Left ventricle myocardium inferior (tissue), 1 donor: ENCODE measurements at regions not wholly inside any gene's neighbourhood (a gene's known extent, or its start where the extent isn't known, plus 50 kb on each side); places are given as distances from the start of the nearest gene placed in this dataset.

Source experiments
- DNase-seq: peaks from one replicate; pipeline ENCODE4 v3.0.0-alpha.2; 2020
- H3K27ac ChIP-seq: fragments of 200-600 bp; replicated peaks from 2 replicates; pipeline ENCODE4 v1.8.0; 2021
- H3K27me3 ChIP-seq: fragments of 200-600 bp; 2 replicates; pipeline ENCODE4 v1.8.0; 2021; ENCODE audit warnings: low read depth
- H3K36me3 ChIP-seq: fragments of 200-600 bp; 2 replicates; pipeline ENCODE4 v1.8.0; 2021
- H3K4me1 ChIP-seq: fragments of 200-600 bp; 2 replicates; pipeline ENCODE4 v1.8.0; 2021
- H3K4me3 ChIP-seq: fragments of 200-600 bp; 2 replicates; pipeline ENCODE4 v1.8.0; 2021; ENCODE audit warnings: mild to moderate bottlenecking, moderate library complexity
- H3K9me3 ChIP-seq: fragments of 200-600 bp; replicated peaks from 2 replicates; pipeline ENCODE4 v1.8.0; 2021
- CTCF ChIP-seq: fragments of 200-600 bp; IDR thresholded peaks from 2 replicates; pipeline ENCODE4 v1.8.0; 2021; ENCODE audit warnings: antibody characterized with exemption, mild to moderate bottlenecking, borderline replicate concordance
- intact Hi-C: fragments of 100-400 bp; cut with micrococcal nuclease; formaldehyde crosslinking; loops from one replicate; pipeline ENCODE4 v1.11.0; 2022
- donor health status: DM: no; HTN: yes; CAD: no; lungs with severe emphysema.

- no peak for TF ChIP-seq CTCF
- H3K4me3 ChIP-seq: no peak overlapping the region
- no peaks in the 10 kb centered on the region for H3K4me1 ChIP-seq
- no peak overlapping the region for H3K27ac ChIP-seq
- no peak for DNase-seq
- intact Hi-C loops: no loop called here
- no peaks in the 10 kb centered on the region for H3K27me3 ChIP-seq
- peaks cover 6% of the 10 kb centered on the region for H3K36me3 ChIP-seq
- H3K9me3 ChIP-seq: no peaks in the 10 kb centered on the region
Measured at GRCh38 chr5:94025788-94026473, 284.5 kb upstream of the POU5F2 start.

GRCh38 chr5:94024620-94025019, 283.2 kb upstream of the POU5F2 start:
- H3K9me3 ChIP-seq: peaks cover 2% of the 10 kb centered on the region
- no peak for DNase-seq
- no peak for TF ChIP-seq CTCF
- H3K27ac ChIP-seq: no peak overlapping the region
- peaks cover 2% of the 10 kb centered on the region for H3K36me3 ChIP-seq
- intact Hi-C loops: no loop called here
- H3K27me3 ChIP-seq: no peaks in the 10 kb centered on the region
- no peak overlapping the region for H3K4me3 ChIP-seq
- no peaks in the 10 kb centered on the region for H3K4me1 ChIP-seq

- no peak for DNase-seq
- intact Hi-C loops: no loop called here
- Histone ChIP-seq H3K9me3 (peaks cover 7% of the 10 kb centered on the region), H3K36me3 (peaks cover 3% of the 10 kb centered on the region), H3K27ac (no peak overlapping the region), H3K4me3 (no peak overlapping the region), H3K4me1 (no peaks in the 10 kb centered on the region), H3K27me3 (no peaks in the 10 kb centered on the region)
- TF ChIP-seq CTCF: no peak
Measured at GRCh38 chr5:94024101-94024500, 282.7 kb upstream of the POU5F2 start.

- no peak for DNase-seq
- H3K36me3 ChIP-seq: peaks cover 26% of the 10 kb centered on the region
- no peaks in the 10 kb centered on the region for H3K4me1 ChIP-seq
- H3K9me3 ChIP-seq: peaks cover 28% of the 10 kb centered on the region
- intact Hi-C loops: no loop called here
- H3K27ac ChIP-seq: no peak overlapping the region
- H3K4me3 ChIP-seq: no peak overlapping the region
- no peak for TF ChIP-seq CTCF
- H3K27me3 ChIP-seq: no peaks in the 10 kb centered on the region
Measured at GRCh38 chr5:94021246-94021645, 279.8 kb upstream of the POU5F2 start.

GRCh38 chr5:94017579-94017978, 276.2 kb upstream of the POU5F2 start:
- intact Hi-C loops: no loop called here
- Histone ChIP-seq H3K4me3 (no peak overlapping the region), H3K27me3 (no peaks in the 10 kb centered on the region), H3K36me3 (peaks cover 26% of the 10 kb centered on the region), H3K4me1 (no peaks in the 10 kb centered on the region), H3K9me3 (peaks cover 49% of the 10 kb centered on the region), H3K27ac (no peak overlapping the region)
- DNase-seq: no peak
- no peak for TF ChIP-seq CTCF
